ENCODE measurements at regions not wholly inside any gene's neighbourhood (a gene's known extent, or its start where the extent isn't known, plus 50 kb on each side); places are given as distances from the start of the nearest gene placed in this dataset.

DNA sequence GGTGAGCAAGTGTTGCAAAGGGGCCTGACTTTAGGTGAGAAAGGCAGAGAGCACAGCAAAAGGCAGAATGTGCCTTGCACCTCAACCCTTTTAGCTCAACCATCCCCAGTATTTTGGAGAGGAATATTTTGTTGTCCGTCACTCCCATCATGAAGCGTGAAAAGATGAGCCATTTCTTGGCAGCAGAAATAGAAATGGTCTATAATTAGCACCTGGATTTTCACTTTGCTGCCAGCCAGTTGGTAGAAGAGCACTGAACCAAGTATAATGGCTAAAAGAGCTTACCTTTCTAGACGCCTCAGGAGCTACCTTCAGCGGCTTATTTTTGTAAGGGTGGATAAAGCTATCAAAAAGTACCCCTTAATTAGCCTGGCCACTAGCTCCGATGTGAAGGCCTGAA lies 406.7 kb downstream of the OCA2 start:
- H3K9ac ChIP-seq (ENCODE audit: insufficient read depth in 1 of 2, low read depth in 2 of 2, low read length in 2 of 2) = no peak overlapping the region
- H3K9me1 ChIP-seq (ENCODE audit: control insufficient read depth, insufficient read depth, low read length) = no peaks in the 10 kb centered on the region
- no peaks in the 10 kb centered on the region for H3K9me3 ChIP-seq (replicated peaks; ENCODE audit: control insufficient read depth, insufficient read depth, low read depth, low read length)
- H4K20me1 ChIP-seq (replicated peaks; ENCODE audit: control insufficient read depth, insufficient read depth, low read length) = no peaks in the 10 kb centered on the region
- no peaks in the 10 kb centered on the region; a peak in 1 of 5 replicates for H3K27me3 ChIP-seq (ENCODE audit: control insufficient read depth in 2 of 2, insufficient read depth in 2 of 2, low read length in 2 of 2)
- no peak for ATAC-seq
- H3K4me1 ChIP-seq (replicated peaks in 1 of 2; ENCODE audit: control insufficient read depth in 2 of 2, insufficient read depth in 2 of 2, low read length in 2 of 2) = no peaks in the 10 kb centered on the region
- no peak overlapping the region for H3K27ac ChIP-seq (ENCODE audit: extremely low read depth, low read depth, low read length)
- no peak for FAIRE-seq
- ChIA-PET POLR2A (no interaction called here), CTCF (ENCODE audit: low intra/inter-chr PET ratio) (no interaction called here)
- no peaks in the 10 kb centered on the region for H3K36me3 ChIP-seq (ENCODE audit: control insufficient read depth, insufficient read depth, low read length)
- no peaks in the 10 kb centered on the region for H3K79me2 ChIP-seq (ENCODE audit: control insufficient read depth, insufficient read depth, low read length)
- in situ Hi-C loops (cut with MboI) = no loop called here
- no peak overlapping the region for H3K4me3 ChIP-seq
- no peak overlapping the region for H2AFZ ChIP-seq (ENCODE audit: low read depth, low read length)
- DNase-seq (ENCODE audit: extremely low read depth in 1 of 4, low spot score in 3 of 4) = no peak
- TF ChIP-seq TEAD2 (tag; IDR thresholded peaks at IDR 0.05) (no peak), ZBED1 (IDR thresholded peaks at IDR 0.05) (no peak), SMARCC2 (IDR thresholded peaks at IDR 0.05; ENCODE audit: low read depth) (no peak), ARHGAP35 (IDR thresholded peaks at IDR 0.05; ENCODE audit: partially characterized antibody) (no peak), ZNF282 (CRISPR knock-in tag; IDR thresholded peaks at IDR 0.05) (no peak), DIDO1 (tag; IDR thresholded peaks at IDR 0.05; ENCODE audit: low read depth) (no peak), ESRRB (CRISPR knock-in tag; IDR thresholded peaks at IDR 0.05; ENCODE audit: borderline replicate concordance) (no peak), STAT5A (IDR thresholded peaks at IDR 0.05; ENCODE audit: borderline replicate concordance, low read length) (no peak), ADNP (tag; IDR thresholded peaks at IDR 0.05) (no peak), ZNF165 (CRISPR knock-in tag; IDR thresholded peaks at IDR 0.05; ENCODE audit: borderline replicate concordance) (no peak), HDGF (IDR thresholded peaks at IDR 0.05) (no peak), SMARCA5 (IDR thresholded peaks at IDR 0.05) (no peak), PHF8 (IDR thresholded peaks at IDR 0.05; ENCODE audit: borderline replicate concordance, low read length) (no peak), PCBP2 (IDR thresholded peaks at IDR 0.05; ENCODE audit: low read depth, low read length, poor library complexity, severe bottlenecking) (no peak), ZNF589 (CRISPR knock-in tag; IDR thresholded peaks at IDR 0.05; ENCODE audit: low read depth) (no peak), PCBP1 (IDR thresholded peaks at IDR 0.05; ENCODE audit: low read depth, low read length, poor library complexity, severe bottlenecking) (no peak)
- TF ChIP-seq, protein P1, sequence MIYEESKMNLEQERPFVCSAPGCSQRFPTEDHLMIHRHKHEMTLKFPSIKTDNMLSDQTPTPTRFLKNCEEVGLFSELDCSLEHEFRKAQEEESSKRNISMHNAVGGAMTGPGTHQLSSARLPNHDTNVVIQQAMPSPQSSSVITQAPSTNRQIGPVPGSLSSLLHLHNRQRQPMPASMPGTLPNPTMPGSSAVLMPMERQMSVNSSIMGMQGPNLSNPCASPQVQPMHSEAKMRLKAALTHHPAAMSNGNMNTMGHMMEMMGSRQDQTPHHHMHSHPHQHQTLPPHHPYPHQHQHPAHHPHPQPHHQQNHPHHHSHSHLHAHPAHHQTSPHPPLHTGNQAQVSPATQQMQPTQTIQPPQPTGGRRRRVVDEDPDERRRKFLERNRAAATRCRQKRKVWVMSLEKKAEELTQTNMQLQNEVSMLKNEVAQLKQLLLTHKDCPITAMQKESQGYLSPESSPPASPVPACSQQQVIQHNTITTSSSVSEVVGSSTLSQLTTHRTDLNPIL (CRISPR knock-in tag; IDR thresholded peaks at IDR 0.05) = no peak
- no peak overlapping the region for H3K4me2 ChIP-seq (ENCODE audit: insufficient read depth, low read length)
- intact Hi-C loops (cut with micrococcal nuclease) = no loop called here
- no TSS peak for BruUV-seq (replicated peaks)
- 5% methylated on average over 5 of the region's 5 CpGs for WGBS (ENCODE audit: insufficient coverage, low coverage, missing lambda C conversion rate)
